ENCODE measurements at regions not wholly inside any gene's neighbourhood (a gene's known extent, or its start where the extent isn't known, plus 50 kb on each side); places are given as distances from the start of the nearest gene placed in this dataset.

- Mint-ChIP-seq H3K4me3 (no peak overlapping the region), H3K27me3 (peaks cover 8% of the 10 kb centered on the region), H3K4me1 (no peaks in the 10 kb centered on the region), H3K9me3 (no peaks in the 10 kb centered on the region), H3K36me3 (ENCODE audit: low read depth) (no peaks in the 10 kb centered on the region), H3K27ac (no peak overlapping the region)
- no peak for ATAC-seq (replicated peaks)
These were observed 87.5 kb upstream of the INTU start for GRCh38 chr4:127545271-127545670.

GRCh38 chr4:127548990-127549925 lies 83.5 kb upstream of the INTU start:
- Mint-ChIP-seq H3K27ac (no peak overlapping the region), H3K27me3 (peaks cover 5% of the 10 kb centered on the region), H3K4me3 (no peak overlapping the region), H3K9me3 (no peaks in the 10 kb centered on the region), H3K36me3 (ENCODE audit: low read depth) (no peaks in the 10 kb centered on the region), H3K4me1 (no peaks in the 10 kb centered on the region)
- no peak for ATAC-seq (replicated peaks)

GRCh38 chr4:127555106-127555505 lies 77.7 kb upstream of the INTU start:
- H3K36me3 Mint-ChIP-seq (ENCODE audit: low read depth) = no peaks in the 10 kb centered on the region
- H3K27ac Mint-ChIP-seq = no peak overlapping the region
- no peaks in the 10 kb centered on the region for H3K4me1 Mint-ChIP-seq
- H3K27me3 Mint-ChIP-seq = no peaks in the 10 kb centered on the region
- H3K4me3 Mint-ChIP-seq = no peak overlapping the region
- no peaks in the 10 kb centered on the region for H3K9me3 Mint-ChIP-seq
- ATAC-seq (replicated peaks) = no peak

GRCh38 chr4:127558088-127558487 lies 74.7 kb upstream of the INTU start:
- no peak for ATAC-seq (replicated peaks)
- Mint-ChIP-seq H3K36me3 (ENCODE audit: low read depth) (no peaks in the 10 kb centered on the region), H3K4me1 (no peaks in the 10 kb centered on the region), H3K9me3 (no peaks in the 10 kb centered on the region), H3K4me3 (no peak overlapping the region), H3K27me3 (no peaks in the 10 kb centered on the region), H3K27ac (no peak overlapping the region)

GRCh38 chr4:127558489-127559407 lies 74.0 kb upstream of the INTU start:
- H3K27ac Mint-ChIP-seq = no peak overlapping the region
- no peaks in the 10 kb centered on the region for H3K4me1 Mint-ChIP-seq
- peak; percentile 12 for ATAC-seq (replicated peaks)
- no peak overlapping the region for H3K4me3 Mint-ChIP-seq
- H3K9me3 Mint-ChIP-seq = no peaks in the 10 kb centered on the region
- H3K27me3 Mint-ChIP-seq = no peaks in the 10 kb centered on the region
- no peaks in the 10 kb centered on the region for H3K36me3 Mint-ChIP-seq (ENCODE audit: low read depth)

- Mint-ChIP-seq H3K36me3 (ENCODE audit: low read depth) (no peaks in the 10 kb centered on the region), H3K4me3 (no peak overlapping the region), H3K9me3 (no peaks in the 10 kb centered on the region), H3K4me1 (no peaks in the 10 kb centered on the region), H3K27me3 (no peaks in the 10 kb centered on the region), H3K27ac (no peak overlapping the region)
- no peak for ATAC-seq (replicated peaks)
These were observed 72.8 kb upstream of the INTU start for GRCh38 chr4:127559981-127560380.

GRCh38 chr4:127560755-127561154 lies 72.0 kb upstream of the INTU start:
- no peaks in the 10 kb centered on the region for H3K9me3 Mint-ChIP-seq
- H3K36me3 Mint-ChIP-seq (ENCODE audit: low read depth) = no peaks in the 10 kb centered on the region
- no peak for ATAC-seq (replicated peaks)
- H3K4me1 Mint-ChIP-seq = no peaks in the 10 kb centered on the region
- H3K27me3 Mint-ChIP-seq = no peaks in the 10 kb centered on the region
- H3K4me3 Mint-ChIP-seq = no peak overlapping the region
- H3K27ac Mint-ChIP-seq = no peak overlapping the region

- peaks cover 14% of the 10 kb centered on the region for H3K27me3 Mint-ChIP-seq
- no peak overlapping the region for H3K27ac Mint-ChIP-seq
- no peak overlapping the region for H3K4me3 Mint-ChIP-seq
- H3K9me3 Mint-ChIP-seq = no peaks in the 10 kb centered on the region
- no peaks in the 10 kb centered on the region for H3K4me1 Mint-ChIP-seq
- ATAC-seq (replicated peaks) = no peak
- no peaks in the 10 kb centered on the region for H3K36me3 Mint-ChIP-seq (ENCODE audit: low read depth)
These were observed 58.1 kb upstream of the INTU start for GRCh38 chr4:127574643-127575042.

GRCh38 chr4:127575888-127576287 lies 56.9 kb upstream of the INTU start:
- no peak for ATAC-seq (replicated peaks)
- H3K4me3 Mint-ChIP-seq = no peak overlapping the region
- peaks cover 14% of the 10 kb centered on the region for H3K27me3 Mint-ChIP-seq
- H3K9me3 Mint-ChIP-seq = no peaks in the 10 kb centered on the region
- H3K4me1 Mint-ChIP-seq = no peaks in the 10 kb centered on the region
- no peak overlapping the region for H3K27ac Mint-ChIP-seq
- H3K36me3 Mint-ChIP-seq (ENCODE audit: low read depth) = no peaks in the 10 kb centered on the region

- no peak overlapping the region for H3K4me3 Mint-ChIP-seq
- no peaks in the 10 kb centered on the region for H3K36me3 Mint-ChIP-seq (ENCODE audit: low read depth)
- no peaks in the 10 kb centered on the region for H3K4me1 Mint-ChIP-seq
- no peak for ATAC-seq (replicated peaks)
- no peaks in the 10 kb centered on the region for H3K9me3 Mint-ChIP-seq
- H3K27me3 Mint-ChIP-seq = peaks cover 14% of the 10 kb centered on the region
- H3K27ac Mint-ChIP-seq = no peak overlapping the region
These were observed 54.3 kb upstream of the INTU start for GRCh38 chr4:127578491-127578890.

- Mint-ChIP-seq H3K27ac (no peak overlapping the region), H3K4me3 (no peak overlapping the region), H3K4me1 (no peaks in the 10 kb centered on the region), H3K36me3 (ENCODE audit: low read depth) (no peaks in the 10 kb centered on the region), H3K9me3 (no peaks in the 10 kb centered on the region), H3K27me3 (peaks cover 14% of the 10 kb centered on the region)
- ATAC-seq (replicated peaks) = no peak
These were observed 53.8 kb upstream of the INTU start for GRCh38 chr4:127578967-127579366.

- H3K36me3 Mint-ChIP-seq (ENCODE audit: low read depth) = no peaks in the 10 kb centered on the region
- H3K27me3 Mint-ChIP-seq = peaks cover 12% of the 10 kb centered on the region
- no peak overlapping the region for H3K4me3 Mint-ChIP-seq
- H3K9me3 Mint-ChIP-seq = no peaks in the 10 kb centered on the region
- no peak for ATAC-seq (replicated peaks)
- H3K27ac Mint-ChIP-seq = no peak overlapping the region
- no peaks in the 10 kb centered on the region for H3K4me1 Mint-ChIP-seq
These were observed 52.9 kb upstream of the INTU start for GRCh38 chr4:127579821-127580220.

- Mint-ChIP-seq H3K27me3 (peaks cover 12% of the 10 kb centered on the region), H3K9me3 (no peaks in the 10 kb centered on the region), H3K4me3 (no peak overlapping the region), H3K4me1 (no peaks in the 10 kb centered on the region), H3K36me3 (ENCODE audit: low read depth) (no peaks in the 10 kb centered on the region), H3K27ac (no peak overlapping the region)
- ATAC-seq (replicated peaks) = no peak
These were observed 52.5 kb upstream of the INTU start for GRCh38 chr4:127580300-127580699.

- no peak overlapping the region for H3K4me3 Mint-ChIP-seq
- H3K27me3 Mint-ChIP-seq = peaks cover 12% of the 10 kb centered on the region
- no peaks in the 10 kb centered on the region for H3K9me3 Mint-ChIP-seq
- no peak for ATAC-seq (replicated peaks)
- no peaks in the 10 kb centered on the region for H3K4me1 Mint-ChIP-seq
- H3K27ac Mint-ChIP-seq = no peak overlapping the region
- H3K36me3 Mint-ChIP-seq (ENCODE audit: low read depth) = no peaks in the 10 kb centered on the region
These were observed 51.9 kb upstream of the INTU start for GRCh38 chr4:127580891-127581290.
